ENCODE measurements at regions not wholly inside any gene's neighbourhood (a gene's known extent, or its start where the extent isn't known, plus 50 kb on each side); places are given as distances from the start of the nearest gene placed in this dataset.
A peak's percentile ranks its signal among the peaks of the same experiment; 100 is the strongest.

- TF ChIP-seq CTCF (IDR thresholded peaks at IDR 0.05 in 8 of 11, conservative IDR thresholded peaks at IDR 0.05 in 3 of 11), result no peak
- no peak for TF ChIP-seq POLR2A (IDR thresholded peaks at IDR 0.05)
- TF ChIP-seq POLR2AphosphoS5 (IDR thresholded peaks at IDR 0.05), result peak in 1 of 3 donors; percentile 15
Observed at GRCh38 chr2:219724628-219725027, 97.2 kb downstream of the SLC4A3 start.
